PC-9 (cell line): ENCODE measurements at regions not wholly inside any gene's neighbourhood (a gene's known extent, or its start where the extent isn't known, plus 50 kb on each side); places are given as distances from the start of the nearest gene placed in this dataset.
"Not testable (repeated sequence)": the region's sequence is repeated elsewhere in the genome, so short reads cannot be mapped to it uniquely, and the experiment has no call there.

Experiments
- BruUV-seq: library from RNA; stranded (reverse); fragments of 400-500 nt; replicated peaks from 2 replicates; lab custom pipeline; 2021; lab: Mats Ljungman, UMichigan
- CTCF ChIA-PET: fragments of 300-600 bp; sonication (Branson Sonifier 250); formaldehyde crosslinking; loops from one replicate; lab custom pipeline; 2022; ENCODE audit warnings: antibody characterized with exemption; lab: Charles Lee
- POLR2A ChIA-PET: fragments of 300-600 bp; sonication (Branson Sonifier 250); formaldehyde crosslinking; loops from one replicate; lab custom pipeline; 2022; ENCODE audit warnings: antibody characterized with exemption; ENCODE audit not compliant: unreplicated experiment; lab: Charles Lee
- DNase-seq, 2 experiments: peaks; one replicate each; pipeline versions ENCODE4 v3.0.0 to v3.0.0-alpha.2; 2015 to 2022; ENCODE audit warnings: mixed read lengths in 1 of 2
- H2AFZ ChIP-seq: fragments of 200-600 bp; sonication (generic); 2 replicates; pipeline ENCODE4 v1.8.1; 2017; ENCODE audit warnings: antibody characterized with exemption
- H3F3A ChIP-seq: fragments of 200-600 bp; sonication (generic); 2 replicates; pipeline ENCODE4 v1.8.1; 2017; ENCODE audit warnings: antibody characterized with exemption, mild to moderate bottlenecking, low read depth; ENCODE audit not compliant: insufficient read depth
- H3K27ac ChIP-seq: fragments of 200-600 bp; sonication (generic); 2 replicates; pipeline ENCODE4 v1.6.1; 2016; ENCODE audit warnings: mixed run types
- H3K27me3 ChIP-seq: fragments of 200-600 bp; sonication (generic); 2 replicates; pipeline ENCODE4 v1.6.1; 2016; ENCODE audit warnings: low read depth, mixed run types; ENCODE audit not compliant: insufficient read depth
- H3K36me3 ChIP-seq: fragments of 200-600 bp; sonication (generic); 2 replicates; pipeline ENCODE4 v1.6.1; 2016; ENCODE audit warnings: low read depth, mixed run types
- H3K4me1 ChIP-seq: fragments of 200-600 bp; sonication (generic); replicated peaks from 2 replicates; pipeline ENCODE4 v1.6.1; 2016; ENCODE audit warnings: mixed run types; ENCODE audit not compliant: insufficient read depth
- H3K4me2 ChIP-seq: fragments of 200-600 bp; sonication (generic); 2 replicates; pipeline ENCODE4 v1.6.1; 2017; ENCODE audit warnings: mixed run types
- H3K4me3 ChIP-seq: fragments of 200-600 bp; sonication (generic); 2 replicates; pipeline ENCODE4 v1.6.1; 2016; ENCODE audit warnings: mixed run types
- H3K79me2 ChIP-seq: fragments of 200-600 bp; sonication (generic); 2 replicates; pipeline ENCODE4 v1.6.1; 2017; ENCODE audit warnings: low read depth, mixed run types
- H3K9me2 ChIP-seq: fragments of 200-600 bp; sonication (generic); 2 replicates; pipeline ENCODE4 v1.8.1; 2017; ENCODE audit warnings: mild to moderate bottlenecking; ENCODE audit not compliant: insufficient read depth
- H3K9me3 ChIP-seq: fragments of 200-600 bp; sonication (generic); 2 replicates; pipeline ENCODE4 v1.8.1; 2016; ENCODE audit warnings: low read depth; ENCODE audit not compliant: insufficient read depth
- H4K20me1 ChIP-seq: fragments of 200-600 bp; sonication (generic); 2 replicates; pipeline ENCODE4 v1.8.1; 2017; ENCODE audit not compliant: insufficient read depth
- CTCF ChIP-seq: fragments of 200-600 bp; sonication (generic); conservative IDR thresholded peaks from 2 replicates; pipeline ENCODE4 v1.6.1; 2017; ENCODE audit warnings: mixed run types, antibody characterized with exemption, mild to moderate bottlenecking, moderate library complexity
- EZH2 ChIP-seq: fragments of 200-600 bp; sonication (generic); IDR thresholded peaks from 2 replicates; pipeline ENCODE4 v1.8.0; 2017; ENCODE audit warnings: antibody characterized with exemption, low read depth
- intact Hi-C: fragments of 100-400 bp; cut with micrococcal nuclease; formaldehyde crosslinking; loops from one replicate; pipeline ENCODE4 v1.10.0; 2022; ENCODE audit not compliant: unreplicated experiment

GRCh38 chr13:73521985-73522524, 463.2 kb downstream of the KLF5 start:
- H3K4me3 ChIP-seq: no peak overlapping the region
- no peaks in the 10 kb centered on the region for H3K4me1 ChIP-seq
- CTCF ChIA-PET: no interaction called here
- H2AFZ ChIP-seq: no peak overlapping the region
- H3K36me3 ChIP-seq: no peaks in the 10 kb centered on the region
- H4K20me1 ChIP-seq: no peaks in the 10 kb centered on the region
- intact Hi-C loops: no loop called here
- TF ChIP-seq CTCF (no peak), EZH2 (no peak)
- POLR2A ChIA-PET: no interaction called here
- no peaks in the 10 kb centered on the region for H3F3A ChIP-seq
- no peaks in the 10 kb centered on the region for H3K27me3 ChIP-seq
- H3K4me2 ChIP-seq: no peak overlapping the region
- no TSS peak for BruUV-seq
- no peak overlapping the region for H3K27ac ChIP-seq
- no peaks in the 10 kb centered on the region for H3K9me3 ChIP-seq
- H3K79me2 ChIP-seq: no peaks in the 10 kb centered on the region
- H3K9me2 ChIP-seq: no peaks in the 10 kb centered on the region
- no peak for DNase-seq

DNA sequence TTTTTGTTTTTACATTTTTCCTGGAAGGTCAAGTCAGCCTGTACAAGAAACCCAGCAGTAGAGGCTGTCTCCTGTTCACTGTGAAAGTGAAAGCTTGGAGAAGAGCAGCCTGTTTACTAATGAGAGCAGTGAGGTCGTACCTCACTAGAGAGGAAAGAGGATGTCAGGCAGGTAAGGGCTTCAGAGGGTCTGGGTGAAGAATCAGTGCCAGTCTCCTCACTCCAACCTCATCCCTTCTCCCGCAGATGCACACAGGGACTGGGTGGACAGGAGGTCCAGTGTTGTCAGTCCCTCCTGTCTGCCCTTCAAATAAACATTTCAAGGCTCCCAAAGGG, 462.5 kb downstream of the KLF5 start:
- Histone ChIP-seq H4K20me1 (no peaks in the 10 kb centered on the region), H3K4me2 (no peak overlapping the region), H3K27me3 (no peaks in the 10 kb centered on the region), H2AFZ (no peak overlapping the region), H3F3A (no peaks in the 10 kb centered on the region), H3K4me1 (no peaks in the 10 kb centered on the region), H3K9me2 (peaks cover 7% of the 10 kb centered on the region; the same call in 1 of the 2 replicates), H3K36me3 (no peaks in the 10 kb centered on the region), H3K4me3 (no peak overlapping the region), H3K27ac (no peak overlapping the region), H3K79me2 (no peaks in the 10 kb centered on the region), H3K9me3 (no peaks in the 10 kb centered on the region)
- no TSS peak for BruUV-seq
- ChIA-PET CTCF (no interaction called here), POLR2A (no interaction called here)
- intact Hi-C loops: no loop called here
- TF ChIP-seq CTCF (no peak), EZH2 (no peak)
- DNase-seq: no peak

GRCh38 chr13:73520566-73521289, 461.9 kb downstream of the KLF5 start:
- Histone ChIP-seq H3K9me2 (peaks cover 8% of the 10 kb centered on the region; the same call in 1 of the 2 replicates), H3K4me1 (no peaks in the 10 kb centered on the region), H3F3A (no peaks in the 10 kb centered on the region), H4K20me1 (no peaks in the 10 kb centered on the region), H3K27me3 (no peaks in the 10 kb centered on the region), H3K4me3 (no peak overlapping the region), H3K79me2 (no peaks in the 10 kb centered on the region), H3K9me3 (no peaks in the 10 kb centered on the region), H3K36me3 (no peaks in the 10 kb centered on the region), H2AFZ (no peak overlapping the region), H3K27ac (no peak overlapping the region), H3K4me2 (no peak overlapping the region)
- ChIA-PET POLR2A (interaction anchor here (0.6 kb wide), 1 partner anchor 1864 kb away, joined by 8 read pairs; no protein-coding TSS in a partner anchor), CTCF (no interaction called here)
- no peak for TF ChIP-seq EZH2
- no peak for TF ChIP-seq CTCF
- intact Hi-C loops: no loop called here
- DNase-seq: no peak
- no TSS peak for BruUV-seq

- not testable (repeated sequence) for H3K36me3 ChIP-seq
These were observed 461.3 kb downstream of the KLF5 start for GRCh38 chr13:73520135-73520534.

More at GRCh38 chr13:73520135-73520534, 461.3 kb downstream of the KLF5 start:
- H3F3A ChIP-seq, CTCF ChIA-PET, H3K4me1 ChIP-seq, DNase-seq, H4K20me1 ChIP-seq, BruUV-seq, H3K4me3 ChIP-seq, H3K27me3 ChIP-seq, H3K4me2 ChIP-seq, H3K79me2 ChIP-seq, H2AFZ ChIP-seq, intact Hi-C loops, H3K9me2 ChIP-seq, H3K27ac ChIP-seq, H3K9me3 ChIP-seq: not testable (repeated sequence)
- POLR2A ChIA-PET: interaction anchor here (0.6 kb wide), 1 partner anchor 1864 kb away, joined by 8 read pairs; no protein-coding TSS in a partner anchor
